GM12872 (cell line): ENCODE measurements at regions not wholly inside any gene's neighbourhood (a gene's known extent, or its start where the extent isn't known, plus 50 kb on each side); places are given as distances from the start of the nearest gene placed in this dataset.

Source experiments
- TF ChIP-seq, protein P1 (sequence below): IDR thresholded peaks from 3 replicates; pipeline ENCODE4 v1.5.1; 2011; ENCODE audit warnings: low read depth, mild to moderate bottlenecking, low read length, moderate library complexity; ENCODE audit not compliant: insufficient read depth

DNA sequence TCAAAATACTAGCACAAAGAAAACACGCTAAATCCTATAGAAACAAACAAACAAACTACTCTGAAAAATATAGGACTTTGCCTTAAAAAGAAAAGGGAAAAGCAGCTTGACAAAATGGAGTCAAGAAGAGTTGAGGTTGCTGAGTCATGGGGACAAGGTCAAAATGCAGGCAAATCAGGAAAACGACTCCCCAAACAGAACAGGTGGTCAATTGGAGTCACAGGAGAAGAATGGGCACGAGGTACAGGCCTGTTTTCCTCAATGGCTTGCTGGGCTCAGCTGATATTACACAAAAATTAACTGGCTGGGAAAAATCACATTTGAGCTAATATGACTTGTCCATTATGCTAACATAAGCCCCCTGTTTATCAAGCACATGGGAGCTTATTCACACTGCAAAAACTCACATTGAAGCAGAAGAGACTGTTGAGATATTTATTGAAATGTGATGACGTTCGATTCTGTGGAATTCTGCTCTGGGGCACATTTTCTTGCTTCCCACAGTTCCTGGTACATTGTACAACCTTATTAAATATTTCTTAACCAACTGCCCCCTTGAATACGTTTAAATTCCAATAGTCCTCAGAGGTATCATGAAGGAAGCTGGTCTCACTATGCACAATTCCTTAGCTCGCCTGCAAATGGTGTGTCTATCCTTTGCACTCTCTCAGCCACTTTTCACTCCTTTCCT is 1622.1 kb downstream of the STIM2 start:
- TF ChIP-seq, protein P1, sequence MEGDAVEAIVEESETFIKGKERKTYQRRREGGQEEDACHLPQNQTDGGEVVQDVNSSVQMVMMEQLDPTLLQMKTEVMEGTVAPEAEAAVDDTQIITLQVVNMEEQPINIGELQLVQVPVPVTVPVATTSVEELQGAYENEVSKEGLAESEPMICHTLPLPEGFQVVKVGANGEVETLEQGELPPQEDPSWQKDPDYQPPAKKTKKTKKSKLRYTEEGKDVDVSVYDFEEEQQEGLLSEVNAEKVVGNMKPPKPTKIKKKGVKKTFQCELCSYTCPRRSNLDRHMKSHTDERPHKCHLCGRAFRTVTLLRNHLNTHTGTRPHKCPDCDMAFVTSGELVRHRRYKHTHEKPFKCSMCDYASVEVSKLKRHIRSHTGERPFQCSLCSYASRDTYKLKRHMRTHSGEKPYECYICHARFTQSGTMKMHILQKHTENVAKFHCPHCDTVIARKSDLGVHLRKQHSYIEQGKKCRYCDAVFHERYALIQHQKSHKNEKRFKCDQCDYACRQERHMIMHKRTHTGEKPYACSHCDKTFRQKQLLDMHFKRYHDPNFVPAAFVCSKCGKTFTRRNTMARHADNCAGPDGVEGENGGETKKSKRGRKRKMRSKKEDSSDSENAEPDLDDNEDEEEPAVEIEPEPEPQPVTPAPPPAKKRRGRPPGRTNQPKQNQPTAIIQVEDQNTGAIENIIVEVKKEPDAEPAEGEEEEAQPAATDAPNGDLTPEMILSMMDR, result no peak

DNA sequence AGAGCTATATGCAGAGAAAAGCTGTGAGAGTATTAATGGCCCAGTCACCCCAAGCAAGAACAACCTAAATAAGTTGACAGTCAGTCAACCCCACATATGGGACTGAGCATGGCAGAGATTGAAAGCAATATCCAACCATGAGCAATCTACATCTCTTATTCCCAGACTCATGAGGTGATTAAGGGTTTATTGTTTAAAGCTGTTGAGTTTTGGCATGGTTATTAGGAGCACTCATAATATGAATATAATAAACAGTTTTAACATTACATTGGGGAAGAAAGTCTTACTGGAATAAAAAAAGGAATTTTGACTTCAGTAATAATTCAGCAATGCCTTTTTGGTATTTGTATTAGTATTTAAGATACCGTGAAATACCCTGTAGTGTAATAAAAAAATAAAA is 1627.4 kb downstream of the STIM2 start:
- TF ChIP-seq, protein P1, result no peak

DNA sequence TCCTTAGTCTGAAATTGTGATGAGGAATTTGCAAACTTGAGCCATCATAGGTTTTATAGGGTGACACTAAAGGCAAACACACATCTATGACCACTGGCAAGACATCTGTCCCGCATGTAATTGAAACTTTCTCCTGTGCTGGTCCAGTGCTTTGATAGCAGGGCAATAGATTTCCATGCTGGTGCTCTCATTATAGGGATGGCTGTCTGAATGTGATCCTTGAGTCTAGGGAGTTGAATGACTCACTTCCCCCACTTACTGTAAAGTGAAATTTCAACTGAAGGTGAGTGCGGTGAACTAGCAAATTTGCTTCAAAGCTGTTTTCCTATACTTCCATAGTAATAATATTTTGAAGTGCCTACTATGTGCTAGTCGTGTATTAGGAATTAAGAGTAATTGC is 1630.0 kb downstream of the STIM2 start:
- TF ChIP-seq, protein P1, result no peak

DNA sequence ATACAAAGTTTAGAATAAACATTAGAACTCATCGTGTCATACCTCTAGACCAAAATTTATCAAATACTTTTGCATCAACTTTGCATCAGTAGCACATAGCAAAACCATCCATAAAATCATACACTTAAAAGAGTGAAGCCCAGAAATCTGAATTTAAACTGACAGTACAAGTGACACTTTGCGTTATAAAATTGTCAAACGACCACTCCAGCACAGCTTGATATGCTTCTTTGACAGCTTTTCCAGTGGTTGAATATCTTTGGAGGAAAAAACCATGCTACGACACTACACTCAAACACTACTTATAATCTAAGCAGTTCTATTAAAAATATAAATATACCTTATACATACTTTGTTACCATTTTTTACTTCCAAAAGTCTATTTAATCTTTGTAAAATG is 1644.4 kb downstream of the STIM2 start:
- TF ChIP-seq, protein P1, result no peak

DNA sequence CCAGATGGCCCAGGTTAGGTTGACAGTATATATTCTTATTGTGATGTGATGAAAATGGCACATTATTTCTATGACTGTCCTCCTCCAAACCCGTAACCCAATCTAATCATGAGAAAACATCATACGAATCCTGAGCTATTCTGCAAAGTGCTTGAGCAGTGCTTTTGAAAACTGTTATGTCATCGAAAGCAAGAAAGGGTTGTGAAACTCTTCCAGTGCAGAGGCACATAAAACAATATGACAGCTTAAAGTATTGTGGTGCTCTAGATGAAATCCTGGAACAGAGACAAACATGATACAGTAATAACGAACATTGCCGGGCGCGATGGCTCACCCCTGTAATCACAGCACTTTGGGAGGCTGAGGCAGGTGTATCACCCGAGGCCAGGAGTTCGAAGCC is 1648.0 kb downstream of the STIM2 start:
- TF ChIP-seq, protein P1, result no peak

DNA sequence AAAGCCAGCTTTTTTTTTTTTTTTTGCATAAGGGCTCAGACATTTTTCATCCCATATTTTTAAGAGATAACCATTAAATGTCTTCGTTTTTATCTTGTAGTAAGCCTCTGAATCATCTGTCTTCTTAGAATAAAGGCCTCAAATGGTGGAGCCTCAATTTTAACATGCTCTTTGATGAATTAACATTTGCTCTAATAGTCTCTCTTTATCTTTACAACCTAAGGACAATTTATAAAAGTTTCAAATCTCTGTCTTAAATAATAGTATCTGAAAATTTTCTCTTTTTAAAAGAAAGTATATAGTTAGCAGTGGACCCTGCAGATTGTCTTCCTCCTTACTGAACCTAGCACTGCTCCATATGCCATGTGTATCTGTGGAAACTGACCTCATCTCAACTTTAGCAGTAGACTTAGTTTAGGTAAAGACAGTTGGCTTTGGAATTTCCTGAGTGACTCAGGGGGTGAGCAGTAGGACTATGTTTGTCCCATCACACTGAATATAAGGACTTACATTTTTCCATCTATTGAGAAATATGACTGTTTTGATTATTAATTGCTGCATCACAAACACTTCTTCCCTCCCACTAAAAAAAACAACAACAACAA is 1658.0 kb downstream of the STIM2 start:
- TF ChIP-seq, protein P1, result no peak

DNA sequence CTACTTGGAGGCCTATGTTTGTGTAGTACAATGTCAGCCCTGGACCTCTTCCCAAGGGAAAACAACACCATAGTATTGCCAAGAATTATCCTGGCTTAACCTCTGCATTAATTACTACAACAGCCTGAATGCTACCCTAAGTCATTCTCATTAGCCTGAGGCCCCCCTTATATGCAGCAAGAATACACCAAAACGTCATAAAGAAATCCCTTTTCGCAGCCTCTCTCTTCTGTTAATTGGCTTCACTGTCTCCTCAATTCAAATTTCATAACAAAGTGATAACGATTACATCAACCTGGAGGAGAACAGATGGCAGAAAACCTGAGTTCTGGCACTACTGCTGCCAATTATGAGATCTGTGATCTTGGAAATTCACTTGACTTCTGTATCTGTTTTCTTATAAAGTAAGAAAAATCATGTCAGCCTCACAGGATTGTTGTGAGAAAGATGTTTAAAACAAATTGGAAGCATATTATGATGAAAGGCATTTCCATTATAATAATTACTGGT is 1663.1 kb downstream of the STIM2 start:
- TF ChIP-seq, protein P1, result no peak
